BE2C (cell line): ENCODE measurements at regions not wholly inside any gene's neighbourhood (a gene's known extent, or its start where the extent isn't known, plus 50 kb on each side); places are given as distances from the start of the nearest gene placed in this dataset.

Experiments used
- DNase-seq: peaks from one replicate; pipeline ENCODE4 v3.0.0-alpha.2; 2020
- H3K27me3 ChIP-seq: fragments of 250-450 bp; sonication (Bioruptor Pico); 2 replicates; pipeline ENCODE4 v1.5.1; 2020; ENCODE audit warnings: mild to moderate bottlenecking
- H3K36me3 ChIP-seq: fragments of 250-450 bp; sonication (Bioruptor Pico); 2 replicates; pipeline ENCODE4 v1.5.1; 2020; ENCODE audit warnings: mild to moderate bottlenecking
- H3K4me1 ChIP-seq: fragments of 250-450 bp; sonication (Bioruptor Pico); 2 replicates; pipeline ENCODE4 v1.5.1; 2020
- H3K4me3 ChIP-seq: 2 replicates; pipeline ENCODE4 v1.5.1; 2011; ENCODE audit warnings: low read depth, low read length
- H3K9me3 ChIP-seq: fragments of 250-450 bp; sonication (Bioruptor Pico); 2 replicates; pipeline ENCODE4 v1.5.1; 2020
- CTCF ChIP-seq: IDR thresholded peaks from 2 replicates; pipeline ENCODE4 v1.5.1; 2012; ENCODE audit warnings: mild to moderate bottlenecking, low read depth, low read length

- Histone ChIP-seq H3K4me1 (no peaks in the 10 kb centered on the region), H3K9me3 (no peaks in the 10 kb centered on the region), H3K36me3 (no peaks in the 10 kb centered on the region), H3K4me3 (no peak overlapping the region), H3K27me3 (no peaks in the 10 kb centered on the region)
- TF ChIP-seq CTCF = no peak
- DNase-seq = no peak
Observed at GRCh38 chr22:27086080-27087044, 429.0 kb downstream of the MIAT start.

DNA sequence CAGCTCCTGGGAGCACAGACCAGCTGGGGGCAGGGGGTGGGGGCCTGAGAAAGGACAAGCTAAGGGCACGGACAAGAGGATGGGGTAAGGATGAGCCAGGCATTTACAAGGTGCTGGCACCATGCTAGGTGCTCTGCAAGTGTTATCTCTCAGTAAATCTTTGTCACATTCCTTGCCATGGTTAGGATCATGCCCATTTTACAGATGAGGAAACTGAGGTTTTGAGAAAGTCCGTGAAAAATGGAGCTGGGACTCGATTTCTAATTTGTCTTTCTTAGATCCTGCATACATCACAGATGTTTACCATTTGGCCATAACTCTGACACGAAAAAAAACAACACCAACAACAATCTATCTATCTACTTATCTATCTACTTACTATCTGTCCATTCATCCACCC, 429.7 kb downstream of the MIAT start:
- no peak for TF ChIP-seq CTCF
- Histone ChIP-seq H3K36me3 (no peaks in the 10 kb centered on the region), H3K4me3 (no peak overlapping the region), H3K9me3 (no peaks in the 10 kb centered on the region), H3K4me1 (no peaks in the 10 kb centered on the region), H3K27me3 (no peaks in the 10 kb centered on the region)
- no peak for DNase-seq

DNA sequence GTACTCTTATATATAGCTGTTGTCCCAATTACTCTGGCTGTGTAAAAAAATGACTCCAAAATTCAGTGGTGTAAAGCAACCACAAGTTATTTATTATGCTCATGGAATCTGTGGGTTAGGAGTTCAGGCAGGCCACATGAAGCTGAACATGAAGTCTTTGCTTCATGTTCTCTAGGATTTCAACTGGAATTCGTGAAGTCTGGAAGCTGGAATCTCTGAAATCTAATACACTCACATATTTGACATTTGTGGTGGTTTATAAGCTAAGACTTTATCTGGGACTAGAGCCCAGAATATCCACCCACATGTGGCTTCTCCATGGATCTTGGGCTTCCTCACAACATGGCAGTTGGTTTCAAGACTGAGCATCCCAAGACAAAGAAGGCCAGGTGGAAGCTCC, 430.6 kb downstream of the MIAT start:
- no peaks in the 10 kb centered on the region for H3K4me1 ChIP-seq
- no peak for DNase-seq
- H3K9me3 ChIP-seq = no peaks in the 10 kb centered on the region
- H3K27me3 ChIP-seq = no peaks in the 10 kb centered on the region
- no peaks in the 10 kb centered on the region for H3K36me3 ChIP-seq
- H3K4me3 ChIP-seq = no peak overlapping the region
- TF ChIP-seq CTCF = no peak

- no peaks in the 10 kb centered on the region for H3K27me3 ChIP-seq
- no peak for DNase-seq
Observed at GRCh38 chr22:27089264-27089663, 431.9 kb downstream of the MIAT start.

GRCh38 chr22:27090611-27091011, 433.2 kb downstream of the MIAT start:
- TF ChIP-seq CTCF = no peak
- H3K27me3 ChIP-seq = no peaks in the 10 kb centered on the region
- H3K4me3 ChIP-seq = peak overlapping the region; percentile 31
- H3K36me3 ChIP-seq = no peaks in the 10 kb centered on the region
- no peaks in the 10 kb centered on the region for H3K4me1 ChIP-seq
- no peaks in the 10 kb centered on the region for H3K9me3 ChIP-seq
- no peak for DNase-seq

More at GRCh38 chr22:27089264-27089663, 431.9 kb downstream of the MIAT start:
- no peak for TF ChIP-seq CTCF
- Histone ChIP-seq H3K36me3 (no peaks in the 10 kb centered on the region), H3K9me3 (no peaks in the 10 kb centered on the region), H3K4me1 (no peaks in the 10 kb centered on the region), H3K4me3 (no peak overlapping the region)

GRCh38 chr22:27093422-27093821, 436.0 kb downstream of the MIAT start:
- no peaks in the 10 kb centered on the region for H3K9me3 ChIP-seq
- no peaks in the 10 kb centered on the region for H3K4me1 ChIP-seq
- no peak overlapping the region for H3K4me3 ChIP-seq
- H3K27me3 ChIP-seq = no peaks in the 10 kb centered on the region
- DNase-seq = no peak
- no peak for TF ChIP-seq CTCF
- no peaks in the 10 kb centered on the region for H3K36me3 ChIP-seq
